ENCODE measurements at regions not wholly inside any gene's neighbourhood (a gene's known extent, or its start where the extent isn't known, plus 50 kb on each side); places are given as distances from the start of the nearest gene placed in this dataset.

DNA sequence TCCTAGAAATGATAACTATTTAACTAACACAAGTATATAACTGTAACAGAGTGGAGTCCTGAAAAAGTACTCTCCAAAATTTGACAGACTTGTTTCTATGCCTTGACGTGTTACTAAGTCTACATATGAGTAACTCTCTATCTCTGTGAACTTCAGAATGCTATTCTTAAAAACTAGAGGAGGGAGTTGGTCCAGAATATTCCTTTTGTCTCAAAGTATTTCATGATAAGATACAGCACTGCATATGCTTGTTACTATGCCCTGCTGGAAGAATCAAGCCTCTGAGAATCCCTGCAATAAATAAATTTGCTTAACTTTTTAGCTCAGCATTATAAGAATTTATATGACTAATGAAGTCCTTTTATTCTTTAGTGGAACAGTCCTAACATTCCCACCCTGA lies 50.9 kb upstream of the ATXN3L start:
- TF ChIP-seq, protein P1, sequence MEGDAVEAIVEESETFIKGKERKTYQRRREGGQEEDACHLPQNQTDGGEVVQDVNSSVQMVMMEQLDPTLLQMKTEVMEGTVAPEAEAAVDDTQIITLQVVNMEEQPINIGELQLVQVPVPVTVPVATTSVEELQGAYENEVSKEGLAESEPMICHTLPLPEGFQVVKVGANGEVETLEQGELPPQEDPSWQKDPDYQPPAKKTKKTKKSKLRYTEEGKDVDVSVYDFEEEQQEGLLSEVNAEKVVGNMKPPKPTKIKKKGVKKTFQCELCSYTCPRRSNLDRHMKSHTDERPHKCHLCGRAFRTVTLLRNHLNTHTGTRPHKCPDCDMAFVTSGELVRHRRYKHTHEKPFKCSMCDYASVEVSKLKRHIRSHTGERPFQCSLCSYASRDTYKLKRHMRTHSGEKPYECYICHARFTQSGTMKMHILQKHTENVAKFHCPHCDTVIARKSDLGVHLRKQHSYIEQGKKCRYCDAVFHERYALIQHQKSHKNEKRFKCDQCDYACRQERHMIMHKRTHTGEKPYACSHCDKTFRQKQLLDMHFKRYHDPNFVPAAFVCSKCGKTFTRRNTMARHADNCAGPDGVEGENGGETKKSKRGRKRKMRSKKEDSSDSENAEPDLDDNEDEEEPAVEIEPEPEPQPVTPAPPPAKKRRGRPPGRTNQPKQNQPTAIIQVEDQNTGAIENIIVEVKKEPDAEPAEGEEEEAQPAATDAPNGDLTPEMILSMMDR (IDR thresholded peaks at IDR 0.05), result no peak
- no peak for TF ChIP-seq POLR2A (IDR thresholded peaks at IDR 0.05)

Data from uterus (tissue), 2 donors.